ENCODE measurements at regions not wholly inside any gene's neighbourhood (a gene's known extent, or its start where the extent isn't known, plus 50 kb on each side); places are given as distances from the start of the nearest gene placed in this dataset.

DNA sequence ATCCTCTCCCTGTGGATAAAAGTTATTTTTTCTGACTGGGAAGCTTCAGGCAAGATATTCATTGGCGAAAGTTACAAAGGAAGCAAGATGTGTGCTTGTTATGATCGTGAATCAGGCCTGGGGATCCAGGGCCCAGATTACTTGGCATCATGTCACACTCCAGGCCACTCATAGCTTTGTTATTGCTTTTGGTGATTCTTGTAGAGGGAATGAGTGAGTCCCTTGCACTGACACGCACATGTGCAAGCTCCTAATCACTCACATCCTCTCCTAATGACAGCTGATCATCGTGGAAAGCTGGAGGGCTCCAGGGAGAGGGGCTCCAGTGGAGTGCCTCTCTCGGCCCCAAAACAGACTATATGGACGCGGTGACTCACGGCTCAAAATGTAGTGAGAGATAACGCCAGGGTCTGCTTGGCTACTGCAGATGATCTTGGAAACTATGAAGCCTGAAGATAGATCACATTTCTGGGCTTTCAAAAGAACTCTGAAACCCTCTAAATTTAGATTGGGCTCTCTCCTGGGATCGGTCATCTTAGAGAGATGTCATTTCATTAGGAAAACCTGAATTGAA, 481.1 kb upstream of the USP24 start:
- no peak for DNase-seq

DNA sequence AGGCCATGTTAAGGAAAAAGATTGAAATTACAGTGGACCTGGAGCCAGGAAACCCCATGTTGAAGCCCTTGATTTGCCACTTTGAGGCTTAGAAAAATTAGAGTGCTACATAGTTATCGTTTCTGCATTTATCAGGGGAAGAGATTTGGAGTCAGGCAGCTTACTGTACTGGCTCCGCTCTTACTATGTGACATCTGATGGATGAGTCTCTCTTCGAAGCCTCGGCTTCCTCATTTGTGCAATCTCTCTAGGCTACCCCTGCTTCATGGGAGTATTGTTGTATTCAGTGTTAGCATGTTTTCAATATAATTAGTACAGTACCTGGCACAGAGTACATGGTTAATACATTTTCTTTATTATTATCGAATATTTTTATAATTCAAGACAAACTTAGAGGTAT, 480.4 kb upstream of the USP24 start:
- DNase-seq: no peak

DNA sequence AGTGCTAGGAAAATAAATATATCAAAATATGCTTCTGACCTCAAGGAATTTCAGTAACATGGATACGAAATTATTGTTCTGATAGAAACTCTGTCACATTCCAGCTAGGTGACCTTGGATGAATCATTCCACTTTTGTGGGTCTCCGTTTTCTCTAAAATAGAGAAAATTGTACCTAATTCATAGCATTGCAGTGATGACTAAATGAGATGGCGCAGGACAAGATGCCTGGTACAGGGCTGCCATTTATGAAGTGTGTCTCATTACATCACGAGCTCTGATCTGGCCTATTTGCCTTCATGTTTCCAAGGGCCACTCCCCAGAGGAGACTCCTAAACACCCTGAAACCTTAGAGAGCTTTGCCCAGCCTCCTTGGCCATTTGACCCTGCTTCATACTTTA, 480.0 kb upstream of the USP24 start:
- no peak for DNase-seq

DNA sequence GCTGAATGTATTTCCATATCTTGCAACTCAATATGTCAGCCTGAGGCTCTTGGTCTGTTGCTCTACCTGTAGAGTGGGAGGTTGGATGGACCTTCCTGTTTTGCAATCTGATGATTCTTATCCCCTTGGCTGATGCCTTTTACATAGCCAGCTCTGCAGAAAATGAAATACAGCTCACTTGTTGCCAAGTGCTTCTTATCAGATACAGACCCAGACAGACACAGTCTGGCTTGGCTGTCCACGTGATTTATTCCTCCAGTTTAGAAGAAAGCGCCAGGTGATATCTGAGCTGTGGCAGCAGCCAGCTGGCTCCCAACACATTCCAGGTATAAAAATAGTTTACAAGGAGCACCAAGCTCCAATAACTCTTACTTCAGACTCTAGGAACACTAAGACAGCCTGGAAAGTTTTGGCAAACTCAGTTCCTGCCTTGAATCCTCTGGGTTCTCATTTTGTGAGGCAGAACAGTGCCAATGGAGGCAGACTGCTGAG, 479.2 kb upstream of the USP24 start:
- DNase-seq: no peak

DNA sequence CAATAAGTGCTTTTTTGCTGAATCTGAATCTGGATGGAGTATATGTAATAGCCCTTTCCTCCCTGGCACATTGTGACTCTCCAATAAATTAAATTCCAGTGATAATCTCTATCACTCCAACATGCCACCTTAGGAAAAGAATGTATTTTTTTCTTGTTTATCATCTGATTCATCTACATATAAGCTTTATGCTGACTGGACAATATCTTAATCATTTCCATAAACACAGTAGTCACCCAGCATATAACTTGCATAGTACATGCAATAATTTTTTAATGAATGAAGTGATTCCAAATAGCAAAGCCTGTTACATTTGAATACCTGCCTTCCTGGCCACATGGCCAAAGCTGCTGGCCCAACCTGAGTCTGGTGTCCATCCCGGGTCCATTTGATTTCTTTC, 477.6 kb upstream of the USP24 start:
- no peak for DNase-seq

DNA sequence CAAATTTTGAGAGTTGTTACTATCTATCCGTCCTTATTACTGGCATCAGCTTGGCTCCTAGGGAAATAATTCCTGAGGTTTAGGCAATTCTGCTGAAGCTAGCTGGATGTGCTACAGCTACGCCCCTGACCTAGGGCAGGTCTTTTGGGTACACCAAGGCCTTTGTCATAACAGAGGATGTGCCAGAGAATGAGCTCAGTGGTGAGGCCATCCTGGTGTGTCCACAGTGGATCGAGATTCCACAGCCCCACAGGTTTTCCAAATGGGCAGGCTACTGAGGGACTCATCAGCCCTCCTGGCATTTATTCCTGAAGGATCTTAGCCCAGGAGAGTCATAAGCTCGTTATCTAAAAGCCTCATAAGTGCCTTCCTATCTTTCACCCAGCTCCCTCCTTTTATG, 475.2 kb upstream of the USP24 start:
- DNase-seq: no peak

DNA sequence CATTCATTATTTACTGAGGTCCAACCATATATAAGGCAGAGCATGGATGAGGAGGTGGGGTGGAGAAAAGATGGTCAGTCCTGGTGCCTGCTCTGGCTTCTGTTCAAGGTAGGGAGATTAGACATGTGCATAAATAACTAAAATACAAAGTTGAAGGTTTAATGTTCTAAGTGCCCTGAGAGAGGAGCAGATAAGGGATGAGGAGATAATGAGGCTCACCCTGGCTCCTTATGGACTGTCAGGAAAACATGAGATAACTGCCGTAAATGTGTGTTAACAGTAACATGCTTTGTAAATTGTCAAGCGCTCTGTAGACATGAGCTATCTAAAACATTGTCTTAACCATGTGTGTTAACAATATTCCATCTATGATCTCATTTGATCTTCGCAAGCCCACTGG, 474.6 kb upstream of the USP24 start:
- DNase-seq: no peak

DNA sequence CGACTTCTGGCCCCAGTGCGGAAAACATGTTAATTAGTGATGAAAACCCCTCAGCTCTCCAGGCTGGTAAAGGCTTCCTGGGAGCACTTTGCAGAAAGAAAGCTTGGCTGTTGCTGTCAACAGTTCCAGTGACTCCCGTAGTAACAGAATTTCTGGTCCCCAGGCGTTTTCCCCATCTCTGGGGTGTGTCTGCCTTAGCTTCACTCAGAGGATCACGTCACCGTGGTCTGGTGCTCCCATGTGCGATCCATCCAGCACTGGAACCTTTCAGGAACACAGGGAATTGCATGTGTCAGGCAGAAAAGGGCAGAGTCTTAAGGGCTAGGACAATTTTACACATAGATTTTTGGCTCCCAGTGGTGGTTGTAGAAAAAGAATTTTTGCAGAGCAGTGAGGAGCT, 470.4 kb upstream of the USP24 start:
- DNase-seq: no peak

DNA sequence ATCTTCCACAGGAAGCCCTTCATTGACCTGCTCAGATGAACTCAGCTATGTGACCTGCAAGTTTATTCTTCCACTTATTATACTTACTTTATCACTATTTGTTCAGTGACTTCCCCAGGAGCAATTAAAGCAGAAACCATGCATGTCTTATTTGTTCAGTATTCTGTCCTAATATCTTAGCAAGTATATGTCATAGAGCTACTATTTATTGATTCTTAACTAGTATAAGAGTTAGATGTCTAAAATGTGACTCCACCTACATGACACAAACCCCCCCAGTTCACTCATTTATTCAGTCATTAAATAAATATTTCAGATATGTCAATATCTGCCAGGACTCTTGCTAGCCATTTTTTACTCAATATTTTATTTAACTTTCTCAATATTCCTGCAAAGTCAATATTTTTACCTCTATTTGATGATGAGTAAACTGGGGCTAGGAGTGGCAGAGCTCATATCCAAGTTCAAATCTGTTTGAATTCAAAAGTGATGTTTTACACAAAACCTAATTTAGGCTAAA, 469.0 kb upstream of the USP24 start:
- DNase-seq: no peak

DNA sequence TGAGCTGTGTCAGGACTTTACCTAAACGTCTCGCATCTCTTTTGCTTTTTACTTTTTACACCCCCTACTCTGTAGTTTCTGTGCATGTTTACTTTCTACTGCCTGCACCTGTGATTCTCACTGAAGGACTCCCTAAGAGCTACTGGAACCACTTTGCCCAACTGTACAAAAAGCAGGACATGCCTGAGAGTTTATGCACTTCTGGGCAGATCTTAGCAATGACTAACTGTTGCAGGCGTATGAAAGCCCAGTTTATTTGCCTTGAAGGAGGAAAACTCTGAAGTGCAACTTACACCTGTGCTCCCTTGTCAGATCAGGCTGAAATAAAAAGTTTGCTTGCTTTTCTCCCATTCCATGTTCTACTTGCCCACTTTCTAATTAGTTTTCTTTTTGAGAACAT, 467.0 kb upstream of the USP24 start:
- DNase-seq: no peak

DNA sequence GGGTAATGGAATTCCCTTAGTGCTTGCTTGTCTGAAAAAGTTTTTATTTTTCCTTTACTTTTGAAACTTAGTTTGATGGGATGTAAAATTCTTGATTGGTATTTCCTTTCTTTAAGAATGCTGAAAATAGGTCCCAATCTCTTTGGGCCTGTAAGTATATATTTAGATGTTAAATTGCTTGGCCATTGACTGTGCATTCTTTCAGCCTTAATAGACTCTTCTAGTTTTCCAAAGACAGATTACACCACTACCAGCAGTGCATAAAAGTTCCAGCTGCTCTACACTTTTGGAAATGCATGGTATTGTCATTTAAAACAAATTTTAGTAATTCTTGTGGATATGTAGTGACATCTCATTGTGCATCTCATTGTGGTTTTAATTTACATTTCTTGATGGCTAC, 464.8 kb upstream of the USP24 start:
- DNase-seq: no peak

DNA sequence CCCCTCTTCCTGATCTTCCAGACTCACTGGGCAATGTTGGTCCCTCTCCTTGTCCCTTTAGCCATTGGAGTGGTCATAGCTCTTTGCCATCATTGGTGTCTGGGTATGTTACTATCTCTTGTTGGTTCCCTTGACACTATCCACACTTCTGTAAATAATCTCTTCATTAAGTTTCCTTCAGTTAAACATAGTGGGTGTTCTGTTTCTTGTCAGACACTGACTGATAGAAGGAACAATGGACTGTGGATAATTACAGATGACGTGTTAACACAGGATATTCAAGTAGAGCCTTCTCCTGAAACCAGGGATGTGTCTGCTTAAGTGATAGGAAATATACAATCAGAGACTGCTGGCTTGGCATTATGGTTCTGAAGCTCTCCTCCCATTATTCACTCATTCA, 458.3 kb upstream of the USP24 start:
- DNase-seq: no peak

DNA sequence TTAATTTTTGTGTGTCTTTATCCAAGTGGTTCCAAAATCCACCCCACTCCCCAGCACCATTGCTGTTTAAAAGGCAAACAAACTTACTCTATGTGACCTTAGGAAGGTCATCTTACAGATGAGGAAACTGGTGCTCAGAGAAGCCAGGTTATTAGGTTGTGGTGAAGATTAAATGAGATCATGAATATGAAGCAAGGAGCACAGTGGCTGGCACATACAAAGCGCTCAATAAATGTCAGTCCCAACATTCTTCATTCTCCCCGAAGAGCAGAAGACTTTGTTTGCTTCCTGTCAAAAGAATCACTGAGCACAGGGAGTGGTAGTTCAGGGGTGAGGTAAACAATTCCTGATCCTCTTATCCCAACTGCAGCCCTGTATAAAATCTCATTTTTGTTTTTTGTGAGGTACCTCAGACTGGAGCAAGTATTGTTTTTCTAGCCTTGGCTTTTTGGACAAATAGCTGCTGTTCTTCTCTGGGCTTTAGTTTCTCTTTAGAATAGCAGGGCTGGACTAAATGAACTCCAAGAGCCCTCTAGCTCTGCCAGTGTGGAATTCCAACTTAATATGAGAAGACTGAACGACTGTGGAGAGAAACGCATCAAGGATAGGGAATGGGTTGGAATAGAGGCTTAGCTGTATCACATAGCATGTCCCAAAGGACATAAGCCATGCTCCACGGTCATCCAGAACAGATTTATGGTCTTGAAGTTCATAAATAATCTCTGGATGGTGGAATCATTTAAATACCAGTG, 455.3 kb upstream of the USP24 start:
- no peak for DNase-seq

DNA sequence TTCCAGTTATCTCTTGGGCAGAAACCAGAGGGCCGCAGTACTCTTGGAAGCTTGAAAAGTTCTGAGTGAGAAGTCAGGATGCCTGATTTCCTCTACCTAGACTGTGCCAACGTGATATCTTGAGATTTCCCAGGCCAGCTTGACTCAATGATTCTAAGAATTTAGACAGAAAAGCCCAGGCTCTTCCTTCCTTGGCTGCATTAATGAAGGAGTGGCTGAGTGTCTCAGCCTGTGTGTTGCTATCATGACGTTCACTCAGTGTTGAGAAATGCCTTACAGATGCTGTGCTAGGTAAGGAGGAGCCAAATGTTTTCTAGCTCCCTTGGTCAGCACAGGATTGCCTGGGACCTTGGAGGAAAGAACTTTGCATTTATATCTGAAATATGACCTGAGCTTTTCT, 454.1 kb upstream of the USP24 start:
- DNase-seq: no peak

DNA sequence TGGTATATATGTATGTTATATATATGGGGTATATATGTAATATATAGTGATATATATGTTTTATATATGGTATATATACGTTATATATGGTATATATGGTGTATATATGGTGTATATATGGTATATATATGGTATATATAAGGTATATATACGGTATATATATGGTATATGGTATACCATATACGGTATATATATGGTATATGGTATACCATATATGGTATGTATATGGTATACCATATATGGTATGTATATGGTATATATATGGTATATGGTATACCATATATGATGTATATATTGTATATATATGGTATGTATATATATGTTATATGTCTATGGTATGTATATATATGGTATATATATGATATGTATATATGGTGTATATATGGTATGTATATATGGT, 447.7 kb upstream of the USP24 start:
- DNase-seq: no peak

DNA sequence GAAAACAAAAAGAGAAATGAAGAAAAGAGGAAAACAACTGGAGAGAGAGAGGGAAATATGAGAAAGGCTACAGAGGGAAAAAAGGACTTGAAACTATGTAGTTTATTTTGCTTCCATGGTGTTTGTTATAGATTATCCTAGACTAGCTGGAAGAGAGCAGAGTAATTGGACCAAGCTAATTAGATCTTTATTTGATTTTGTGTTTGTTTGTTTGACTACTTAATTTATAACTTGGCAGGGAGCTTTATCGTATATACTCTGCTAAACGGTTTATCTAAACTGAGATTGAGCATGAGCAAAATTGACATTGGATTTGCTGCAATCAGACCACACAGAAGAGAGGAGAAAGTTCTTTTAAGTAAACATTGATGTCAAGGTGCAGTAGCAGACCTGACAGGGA, 443.8 kb upstream of the USP24 start:
- no peak for DNase-seq

DNA sequence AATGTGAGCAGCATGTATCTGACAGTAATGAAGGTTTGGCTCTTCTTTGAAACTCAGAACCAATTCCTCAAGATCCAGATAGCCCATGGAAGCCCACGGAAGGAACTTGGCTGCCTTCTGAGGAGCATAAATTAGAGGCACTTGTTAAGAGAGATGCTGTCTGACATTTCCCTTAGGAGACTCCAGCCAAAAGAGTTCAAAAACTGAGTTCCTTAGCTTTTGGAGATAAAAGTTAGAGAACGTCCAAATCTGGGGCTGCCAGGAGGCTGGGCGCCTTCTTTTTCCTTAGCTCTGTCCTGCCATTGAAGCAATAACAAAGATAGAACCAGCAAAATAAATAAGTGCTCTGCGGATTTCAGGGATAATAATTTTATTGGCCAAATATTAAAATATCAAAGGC, 439.6 kb upstream of the USP24 start:
- no peak for DNase-seq

DNA sequence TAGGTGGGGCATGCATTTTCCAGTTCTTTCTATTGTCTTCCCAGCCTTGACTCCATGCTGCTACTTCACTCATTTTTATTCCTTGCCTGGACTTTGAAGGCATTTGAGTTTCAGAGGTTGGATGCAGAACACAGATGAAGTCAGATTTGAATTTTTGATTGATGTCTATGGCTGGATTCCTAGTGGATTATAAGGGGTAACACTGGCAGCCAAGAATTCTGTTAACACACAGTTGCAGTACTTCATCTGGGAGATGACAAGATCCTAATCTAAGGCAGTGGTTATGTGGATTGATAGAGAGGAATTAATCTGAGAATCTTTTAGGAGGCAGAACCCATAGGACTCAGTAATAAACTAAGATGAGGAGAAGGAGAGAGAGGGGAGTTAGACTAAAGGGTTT, 439.0 kb upstream of the USP24 start:
- no peak for DNase-seq

DNA sequence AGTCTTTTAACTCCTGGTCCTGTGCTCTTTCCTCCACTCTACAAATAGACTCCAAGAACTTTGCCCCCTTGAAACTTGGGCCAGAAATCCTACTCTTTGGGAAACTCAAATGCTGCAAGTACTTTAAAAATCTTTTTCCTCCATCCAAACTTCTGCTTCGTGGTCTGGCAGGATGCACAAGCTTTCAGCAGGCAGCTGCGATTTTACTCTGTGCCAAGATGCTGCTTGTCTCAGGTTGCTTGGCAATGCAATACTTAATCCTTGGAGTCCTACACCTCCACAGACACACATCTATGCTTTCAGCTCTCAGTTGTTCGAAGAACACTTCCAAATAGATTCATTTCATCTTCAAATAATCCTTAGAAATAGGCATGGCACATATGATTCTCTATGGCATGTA, 435.3 kb upstream of the USP24 start:
- no peak for DNase-seq

DNA sequence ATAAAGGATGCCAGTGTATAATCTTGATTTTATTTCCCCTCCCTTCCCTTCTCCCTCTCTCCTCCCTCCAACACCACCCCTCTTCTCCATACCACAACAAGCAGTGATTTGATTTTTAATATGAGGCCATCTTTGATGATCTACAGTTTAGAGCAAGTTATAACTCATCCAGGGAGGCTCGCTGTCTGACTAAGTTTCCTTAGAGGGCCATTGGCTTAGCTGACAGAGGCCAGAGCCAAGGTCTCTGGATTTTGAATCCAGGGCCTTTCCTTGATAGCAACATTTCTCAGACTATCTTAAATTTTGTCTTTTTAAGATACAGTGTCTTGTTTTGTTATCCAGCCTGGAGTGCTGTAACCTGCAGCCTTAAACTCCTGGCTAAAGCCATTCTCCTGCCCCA, 431.0 kb upstream of the USP24 start:
- DNase-seq: no peak

DNA sequence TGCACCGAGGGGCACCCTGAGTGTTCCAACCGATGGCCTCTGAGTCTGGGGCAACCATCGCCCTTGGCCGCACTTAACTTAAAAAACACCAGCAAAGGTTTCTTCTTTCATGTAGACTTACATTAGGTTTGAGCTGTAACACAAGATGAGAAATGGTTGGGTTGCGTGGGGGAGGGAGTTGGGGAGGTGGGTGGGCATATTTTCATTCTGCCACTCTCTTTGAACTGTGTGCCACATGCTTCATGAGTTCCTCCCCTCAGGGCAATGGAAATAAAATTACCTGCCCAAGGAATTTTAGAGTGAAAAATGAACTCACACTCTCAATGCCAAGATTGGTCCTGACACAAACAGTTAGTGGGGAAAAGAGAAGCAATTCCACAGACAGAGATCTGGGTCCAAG, 430.1 kb upstream of the USP24 start:
- no peak for DNase-seq

DNA sequence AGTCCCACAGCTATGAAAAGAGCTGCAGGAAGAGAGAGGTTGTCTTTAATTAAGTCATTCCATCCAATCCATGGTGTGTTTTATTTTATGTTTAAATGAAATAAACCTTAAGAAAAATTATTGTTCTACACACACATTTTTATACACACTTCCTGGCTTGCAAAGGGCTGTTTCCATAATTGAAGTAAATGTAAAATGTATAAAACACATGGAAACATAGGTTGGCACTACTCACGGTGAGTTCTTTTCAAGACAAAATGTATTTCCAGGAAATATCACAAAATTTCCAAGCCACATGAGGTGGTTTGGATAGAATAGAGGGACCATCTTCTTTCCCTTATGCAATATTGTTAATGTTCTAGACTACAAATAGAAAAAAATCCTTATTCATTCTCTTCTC, 426.8 kb upstream of the USP24 start:
- DNase-seq: no peak

DNA sequence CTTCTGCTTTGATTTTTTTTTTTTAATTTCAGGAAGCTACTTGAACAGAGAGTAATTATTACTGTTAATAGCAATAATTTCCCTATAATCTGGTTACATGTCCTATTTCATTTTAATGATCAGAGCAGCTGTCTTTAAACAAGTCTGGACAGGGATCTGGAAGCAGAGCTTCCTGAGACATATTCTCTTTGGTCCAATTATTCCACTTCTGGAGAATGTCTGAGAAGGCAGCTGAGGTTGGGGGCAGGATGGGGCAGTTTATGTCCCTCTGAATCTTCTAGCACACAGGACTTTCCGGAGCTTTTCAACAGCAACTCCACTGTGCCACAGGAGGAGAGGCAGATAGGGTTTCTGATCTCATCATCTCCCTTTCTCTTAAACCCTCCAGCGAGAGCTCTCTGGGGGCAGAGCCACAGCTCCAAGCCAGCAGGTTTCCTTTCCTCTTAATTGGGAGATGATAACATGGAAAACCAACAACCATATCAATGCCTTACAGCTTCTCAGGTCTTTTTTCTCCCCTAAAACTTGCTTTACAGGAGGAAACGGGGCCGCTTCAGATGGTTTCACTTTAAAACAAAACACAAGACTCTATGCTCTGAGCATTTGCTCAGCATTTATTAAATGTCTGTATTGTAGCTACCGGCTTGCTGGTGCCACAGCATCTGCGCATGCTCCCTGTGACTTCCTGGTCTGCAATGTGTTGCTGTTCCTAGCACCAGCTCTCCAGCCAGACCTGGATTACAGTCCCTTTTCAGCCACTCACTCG, 425.7 kb upstream of the USP24 start:
- DNase-seq: peak; percentile 27 to 50

DNA sequence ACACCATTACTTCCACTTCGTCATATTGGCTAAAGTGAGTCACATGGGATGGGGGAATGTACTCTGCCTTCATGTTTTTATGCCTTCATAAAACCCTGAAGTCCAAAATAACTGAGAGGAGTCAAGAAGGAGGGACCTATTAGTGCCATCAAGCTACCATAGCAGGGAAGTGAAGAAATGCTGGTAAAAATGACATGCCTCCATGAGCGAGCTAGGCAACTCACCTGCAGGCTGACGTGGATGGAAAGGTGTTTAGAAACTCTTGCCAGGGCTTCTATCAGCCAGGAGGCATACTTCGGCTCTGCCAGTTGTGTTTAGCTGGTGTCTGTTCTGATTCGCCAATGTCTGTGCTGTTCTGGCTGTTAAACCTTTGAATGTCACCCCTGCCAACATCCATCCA, 424.4 kb upstream of the USP24 start:
- DNase-seq: no peak

Data from CD4-positive, alpha-beta T cell treated with Interleukin-4 for 1 hour (primary cell).